GM19025 (cell line): ENCODE measurements at regions not wholly inside any gene's neighbourhood (a gene's known extent, or its start where the extent isn't known, plus 50 kb on each side); places are given as distances from the start of the nearest gene placed in this dataset.

Experiments used
- ATAC-seq: cut with Tn5 transposase; IDR thresholded peaks from one replicate; pipeline ENCODE4 v1.9.1; 2021; ENCODE audit warnings: mild to moderate bottlenecking, low read depth, moderate library complexity; ENCODE audit not compliant: unreplicated experiment

- ATAC-seq = no peak
Observed at GRCh38 chr2:194271293-194271961, 1385.6 kb upstream of the SLC39A10 start.

DNA sequence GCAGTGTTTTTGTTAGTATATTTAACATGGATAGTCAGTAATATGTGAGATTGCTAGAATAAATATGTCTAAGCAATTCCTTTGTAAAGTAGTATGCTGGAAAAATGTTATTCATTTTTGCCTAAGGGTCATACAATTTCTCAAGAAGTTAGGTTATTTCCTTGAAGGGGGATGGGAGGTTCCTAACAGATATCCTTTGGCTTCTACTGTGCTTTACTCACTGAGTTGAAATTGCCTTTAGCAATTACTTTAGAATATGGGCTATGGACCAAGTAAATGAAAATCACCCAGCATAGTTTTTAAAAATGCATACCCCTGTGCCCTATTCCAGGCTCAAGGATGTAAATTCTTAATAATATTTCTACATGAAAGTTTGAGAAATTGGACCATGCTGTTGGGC lies 1386.4 kb upstream of the SLC39A10 start:
- no peak for ATAC-seq

- no peak for ATAC-seq
Observed at GRCh38 chr2:194264586-194264985, 1392.4 kb upstream of the SLC39A10 start.

DNA sequence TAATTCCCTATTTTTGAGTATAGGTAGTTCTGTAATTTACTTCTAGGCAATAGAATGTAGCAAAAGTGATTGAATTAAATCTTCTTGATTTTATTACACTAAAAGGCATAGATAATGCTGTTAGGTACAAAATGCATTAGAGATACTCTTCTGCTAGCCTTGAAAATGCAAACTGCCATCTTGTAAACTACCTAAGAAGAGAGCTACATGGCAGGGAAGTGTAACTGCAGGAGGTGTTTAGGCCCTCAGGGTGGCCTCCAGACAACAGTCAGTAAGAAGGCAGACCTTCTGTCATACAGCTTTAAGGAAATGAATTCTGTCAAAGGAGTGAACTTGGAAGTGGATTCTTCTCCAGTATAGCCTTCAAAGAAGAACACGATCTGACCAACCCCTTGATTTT lies 1396.8 kb upstream of the SLC39A10 start:
- no peak for ATAC-seq

DNA sequence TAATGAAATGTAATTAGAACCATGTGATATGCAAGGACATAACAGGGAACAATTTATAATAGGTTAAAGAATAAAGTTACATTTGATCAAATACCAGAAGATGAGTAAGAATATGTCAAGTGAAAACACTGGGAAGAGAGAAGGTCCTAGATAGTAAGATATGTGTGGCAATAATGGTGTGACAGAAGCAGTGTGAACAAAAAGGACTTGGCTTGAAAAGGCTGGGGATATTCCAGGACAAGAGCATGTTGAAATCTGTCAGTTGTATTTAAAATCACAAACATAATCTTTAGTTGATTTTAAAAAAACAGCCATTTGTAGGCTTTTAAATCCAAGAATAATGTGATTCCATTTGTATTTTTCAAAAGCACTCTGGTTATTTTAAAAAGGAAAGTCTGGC lies 1399.9 kb upstream of the SLC39A10 start:
- ATAC-seq = no peak

- no peak for ATAC-seq
Observed at GRCh38 chr2:194253528-194254259, 1403.3 kb upstream of the SLC39A10 start.

DNA sequence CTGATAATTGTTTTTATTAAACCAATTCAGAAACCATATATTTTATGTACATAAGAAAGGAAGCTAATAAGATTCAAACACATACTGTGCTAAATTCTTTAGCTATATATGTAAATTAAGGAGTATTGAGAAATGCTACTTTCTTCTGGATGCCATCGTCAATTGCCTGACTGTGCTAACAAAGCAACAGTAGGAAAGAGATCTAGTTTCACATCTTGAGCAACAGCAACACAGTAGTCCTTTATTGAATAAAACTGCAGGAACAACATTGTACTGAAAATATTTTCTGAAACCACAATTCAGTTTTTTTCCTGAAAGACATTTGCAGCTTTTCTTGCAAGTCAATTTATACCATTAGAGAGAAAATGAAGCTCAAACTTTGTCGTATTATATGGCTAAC lies 1404.9 kb upstream of the SLC39A10 start:
- no peak for ATAC-seq

- ATAC-seq = no peak
Observed at GRCh38 chr2:194232600-194232999, 1424.4 kb upstream of the SLC39A10 start.

DNA sequence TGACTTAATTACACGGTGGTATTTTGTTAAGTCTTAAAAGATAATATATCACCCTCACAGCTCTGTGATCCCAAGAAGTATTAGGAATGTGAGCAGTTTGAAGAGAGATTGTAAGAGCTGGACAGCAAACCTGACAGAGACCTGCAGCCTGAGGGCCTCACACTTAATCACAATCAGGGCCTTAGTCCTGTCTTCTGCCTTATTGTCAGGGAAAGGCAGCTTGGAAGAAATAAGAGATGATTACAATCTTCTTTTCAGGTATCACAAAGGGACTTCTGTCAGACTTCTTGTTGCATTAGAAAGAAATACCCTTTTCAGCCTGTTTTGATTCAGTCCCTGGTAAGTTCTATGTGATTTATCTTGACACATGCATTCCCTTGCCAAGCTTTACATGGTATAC lies 1433.8 kb upstream of the SLC39A10 start:
- no peak for ATAC-seq

DNA sequence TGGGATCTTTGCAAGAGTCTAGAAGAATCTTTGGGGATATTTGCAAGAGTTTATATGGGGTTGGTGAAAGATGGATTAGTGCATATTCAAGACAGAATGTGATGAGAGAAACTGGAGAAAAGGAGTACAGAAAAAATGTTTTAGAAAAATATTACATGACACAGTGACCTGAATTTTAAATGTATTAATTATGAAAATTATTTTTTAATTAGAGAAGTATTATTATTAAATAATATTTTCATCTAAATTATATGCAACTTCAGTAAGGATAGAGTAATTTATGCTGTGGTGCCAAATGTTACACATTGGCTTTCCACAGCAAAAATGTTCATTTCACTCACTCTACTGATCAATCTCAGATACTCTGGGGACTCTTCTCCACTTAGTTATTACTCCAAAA lies 1442.8 kb upstream of the SLC39A10 start:
- ATAC-seq = no peak

DNA sequence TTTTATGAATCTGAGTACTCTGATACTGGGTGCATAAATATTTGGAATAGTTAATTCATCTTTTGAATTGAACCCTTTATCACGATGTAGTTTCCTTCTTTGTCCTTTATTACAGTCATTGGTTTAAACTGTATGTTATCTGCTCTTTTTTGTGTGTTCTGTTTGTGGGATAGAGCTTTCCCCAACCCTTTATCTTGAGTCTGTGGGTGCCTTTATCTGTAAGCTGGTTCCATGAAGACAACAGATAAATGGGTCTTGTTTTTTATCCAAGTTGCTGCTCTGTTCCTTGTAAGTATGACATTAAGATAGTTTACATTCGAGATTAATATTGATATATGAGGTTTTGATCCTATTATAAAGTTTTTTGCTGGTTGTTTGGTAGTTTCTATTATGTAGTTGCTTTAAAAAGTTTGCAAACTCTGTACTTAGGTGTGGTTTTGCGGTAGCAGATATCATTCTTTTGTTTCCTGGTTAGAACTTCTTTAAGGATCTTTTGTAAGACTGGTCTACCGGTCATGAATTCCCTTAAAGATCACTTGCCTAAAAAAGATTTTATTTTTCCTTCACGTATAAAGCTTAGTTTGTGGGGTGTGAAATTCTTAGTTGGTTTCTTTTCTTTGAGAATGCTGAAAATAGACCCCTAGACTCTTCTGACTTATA lies 1451.3 kb upstream of the SLC39A10 start:
- no peak for ATAC-seq

DNA sequence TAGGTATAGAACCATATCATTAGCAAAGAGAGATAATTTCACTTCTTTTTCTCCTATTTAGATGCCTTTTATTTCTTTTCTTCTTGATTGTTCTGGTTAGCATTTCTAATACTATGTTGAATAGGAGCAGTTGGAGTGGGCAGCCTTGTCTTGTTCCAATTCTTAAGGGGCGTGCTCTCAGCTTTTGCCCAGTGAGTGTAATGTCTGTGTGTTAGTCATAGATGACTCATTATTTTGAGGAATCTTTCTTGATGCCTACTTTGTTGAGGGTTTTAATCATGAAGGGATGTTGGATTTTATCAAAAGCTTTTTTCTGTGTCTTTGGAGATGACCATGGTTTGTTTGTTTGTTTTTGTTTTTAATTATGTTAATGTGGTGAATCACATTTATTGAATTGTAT lies 1453.1 kb upstream of the SLC39A10 start:
- ATAC-seq = no peak

DNA sequence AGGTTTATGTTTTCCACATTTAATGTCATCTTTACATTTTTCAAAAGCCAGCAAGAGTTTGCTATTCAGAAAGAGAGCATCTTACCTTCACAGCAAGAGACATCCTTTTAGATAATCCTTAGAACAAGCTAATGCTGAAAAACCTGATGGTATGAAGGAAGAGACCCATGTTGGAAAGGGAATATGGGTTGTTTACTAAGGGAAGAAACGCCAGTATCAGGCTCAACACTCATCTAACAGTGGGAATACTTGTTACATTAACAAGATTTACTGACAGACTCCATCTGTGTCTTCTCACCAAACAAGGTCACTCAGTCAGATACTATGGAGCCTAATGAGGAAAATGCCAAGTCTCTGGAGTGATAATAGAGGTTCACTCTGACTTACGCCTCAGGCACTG lies 1474.1 kb upstream of the SLC39A10 start:
- no peak for ATAC-seq

DNA sequence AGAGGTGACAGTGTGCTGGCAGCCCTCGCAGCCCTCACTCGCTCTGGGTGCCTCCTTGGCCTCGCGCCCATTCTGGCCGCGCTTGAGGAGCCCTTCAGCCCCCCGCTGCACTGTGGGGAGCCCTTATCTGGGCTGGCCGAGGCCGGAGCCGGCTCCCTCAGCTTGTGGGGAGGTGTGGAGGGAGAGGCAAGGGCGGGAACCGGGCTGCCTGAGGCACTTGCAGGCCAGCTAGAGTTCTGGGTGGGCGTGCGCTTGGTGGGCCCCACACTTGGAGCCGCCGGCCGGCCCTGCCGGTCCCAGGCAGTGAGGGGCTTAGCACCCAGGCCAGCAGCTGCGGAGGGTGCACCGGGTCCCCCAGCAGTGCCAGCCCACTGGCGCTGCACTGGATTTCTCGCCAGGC lies 1480.9 kb upstream of the SLC39A10 start:
- no peak for ATAC-seq

- ATAC-seq = no peak
Observed at GRCh38 chr2:194166818-194167217, 1490.2 kb upstream of the SLC39A10 start.

- ATAC-seq = no peak
Observed at GRCh38 chr2:194155431-194155830, 1501.6 kb upstream of the SLC39A10 start.

GRCh38 chr2:194151231-194151630 lies 1505.8 kb upstream of the SLC39A10 start:
- ATAC-seq = no peak

DNA sequence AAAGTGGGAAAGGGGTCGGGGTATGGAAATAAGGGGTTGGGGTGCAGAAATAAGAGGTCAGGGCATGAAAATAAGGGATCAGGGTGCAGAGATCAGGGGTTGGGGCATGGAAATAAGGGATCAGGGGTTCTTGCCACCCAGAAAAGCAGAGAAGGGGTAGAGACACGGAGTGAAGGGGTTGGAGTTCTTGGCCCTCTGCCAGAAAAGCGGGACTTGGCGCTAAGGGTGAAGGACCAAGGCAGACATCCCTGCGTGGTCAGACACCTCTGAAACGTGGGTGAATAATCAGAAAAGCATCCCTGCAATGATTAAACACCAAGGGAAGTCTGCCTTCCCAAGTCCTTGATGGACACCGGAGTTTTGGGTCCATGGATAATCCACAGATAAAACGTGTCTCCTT lies 1521.6 kb upstream of the SLC39A10 start:
- no peak for ATAC-seq

GRCh38 chr2:194128810-194129209 lies 1528.2 kb upstream of the SLC39A10 start:
- ATAC-seq = no peak

- no peak for ATAC-seq
Observed at GRCh38 chr2:194126418-194126817, 1530.6 kb upstream of the SLC39A10 start.

DNA sequence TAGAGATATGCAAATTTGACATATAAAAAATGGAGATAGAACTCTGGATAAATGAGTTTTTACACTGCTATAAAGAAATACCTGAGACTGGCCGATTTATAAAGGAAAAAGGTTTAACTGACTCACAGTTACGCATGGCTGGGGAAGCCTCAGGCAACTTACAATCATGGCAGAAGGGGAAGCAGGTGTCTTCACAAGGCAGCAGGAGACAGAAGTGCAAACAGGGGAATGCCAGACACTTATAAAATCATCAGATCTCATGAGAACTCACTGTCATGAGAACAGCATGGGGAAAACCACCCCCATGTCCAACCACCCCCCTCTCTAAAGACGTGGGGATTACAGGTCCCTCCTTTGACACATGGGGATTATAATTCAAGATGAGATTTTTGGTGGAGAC lies 1540.2 kb upstream of the SLC39A10 start:
- ATAC-seq = no peak

DNA sequence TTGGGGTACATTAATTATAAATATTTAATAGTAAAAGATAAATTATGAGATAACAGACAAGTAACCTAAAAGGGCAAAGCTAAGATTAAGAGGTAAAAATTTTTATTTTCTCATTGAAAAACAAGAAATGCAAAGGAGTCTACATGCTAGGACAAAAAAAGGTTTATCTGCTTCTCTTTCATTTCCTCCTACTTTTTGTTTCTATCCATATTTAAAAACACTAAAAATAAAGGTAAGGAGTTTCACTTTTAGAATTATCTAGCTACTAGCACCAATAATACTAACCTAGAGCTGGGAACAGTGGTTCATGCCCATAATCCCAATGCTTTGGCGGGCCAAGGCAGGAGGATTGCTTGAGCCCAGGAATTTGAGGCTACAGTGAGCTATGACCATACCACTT lies 1551.7 kb upstream of the SLC39A10 start:
- no peak for ATAC-seq
